ENCODE measurements at regions not wholly inside any gene's neighbourhood (a gene's known extent, or its start where the extent isn't known, plus 50 kb on each side); places are given as distances from the start of the nearest gene placed in this dataset.
"Not testable (repeated sequence)": the region's sequence is repeated elsewhere in the genome, so short reads cannot be mapped to it uniquely, and the experiment has no call there.

DNA sequence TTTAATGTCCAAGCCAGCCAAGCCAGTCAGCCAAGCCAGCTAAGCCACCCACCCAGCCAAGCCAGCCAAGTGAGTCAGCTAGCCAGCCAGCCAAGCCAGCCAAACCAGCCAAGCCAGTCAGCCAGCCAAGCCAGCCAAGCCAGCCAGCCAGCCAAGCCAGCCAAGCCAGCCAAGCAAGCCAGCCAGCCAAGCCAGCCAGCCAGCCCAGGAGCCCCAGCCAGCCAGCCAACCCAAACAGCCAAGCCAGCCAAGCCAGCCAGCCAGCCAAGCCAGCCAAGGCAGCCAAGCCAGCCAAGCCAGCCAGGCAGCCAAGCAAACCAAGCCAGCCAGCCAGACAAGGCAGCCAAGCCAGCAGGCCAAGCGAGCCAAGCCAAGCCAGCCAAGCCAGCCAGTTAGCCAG, 352.1 kb upstream of the PLGLB2 start:
- WGBS, 2 donors (ENCODE audit: low coverage in 1 of 2): no CpG with 5 or more reads among the region's 1 CpG
- H3K9me3 ChIP-seq; intact Hi-C loops (cut with DNase I; ENCODE audit: low total_unique reads); H3K27ac ChIP-seq; H3K4me3 ChIP-seq; in situ Hi-C loops (cut with MboI; ENCODE audit: low pct_ligation_motif_present in 1 of 4, low pct_unique_long_range_greater_than_20kb in 1 of 4, low sequenced_read_pairs in 3 of 4); DNase-seq; H3K36me3 ChIP-seq; H3K4me1 ChIP-seq; H3K27me3 ChIP-seq: not testable (repeated sequence)

DNA sequence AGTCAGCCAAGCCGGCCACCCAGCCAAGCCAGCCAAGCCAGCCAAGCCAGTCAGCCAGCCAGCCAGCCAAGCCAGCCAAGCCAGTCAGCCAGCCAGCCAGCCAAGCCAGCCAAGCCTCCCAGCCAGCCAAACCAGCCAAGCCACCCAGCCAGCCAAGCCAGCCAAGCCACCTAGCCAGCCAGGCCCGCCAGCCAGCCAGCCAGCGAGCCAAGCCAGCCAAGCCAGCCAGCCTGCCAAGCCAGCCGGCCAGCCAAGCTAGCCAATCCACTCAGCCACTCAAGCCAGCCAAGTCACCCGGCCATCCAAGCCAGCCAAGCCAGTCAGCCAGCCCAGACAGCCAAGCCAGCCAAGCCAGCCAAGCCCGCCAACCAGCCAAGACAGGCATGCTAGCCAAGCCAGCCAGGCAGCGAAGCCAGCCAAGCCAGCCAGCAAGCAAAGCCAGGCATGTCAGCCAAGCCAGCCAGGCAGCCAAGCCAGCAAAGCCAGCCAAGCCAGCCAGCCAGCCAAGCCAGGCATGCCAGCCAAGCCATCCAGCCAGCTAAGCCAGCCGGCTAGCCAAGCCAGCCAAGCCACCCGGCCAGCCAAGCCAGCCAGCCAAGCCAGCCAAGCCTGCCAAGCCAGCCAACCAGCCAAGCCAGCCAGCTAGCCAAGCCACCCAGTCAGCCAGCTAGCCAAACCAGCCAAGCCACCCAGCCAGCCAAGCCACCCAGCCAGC, 351.2 kb upstream of the PLGLB2 start:
- in situ Hi-C loops (cut with MboI; ENCODE audit: low pct_ligation_motif_present in 1 of 4, low pct_unique_long_range_greater_than_20kb in 1 of 4, low sequenced_read_pairs in 3 of 4): not testable (repeated sequence)
- WGBS, 2 donors (ENCODE audit: low coverage in 1 of 2): 87% methylated on average over 7 of the region's 9 CpGs; no CpG with 5 or more reads in 1 of the 2 donors

GRCh38 chr2:87397276-87398065, 350.4 kb upstream of the PLGLB2 start:
- H3K4me3 ChIP-seq; H3K36me3 ChIP-seq; H3K27me3 ChIP-seq; DNase-seq; in situ Hi-C loops (cut with MboI; ENCODE audit: low pct_ligation_motif_present in 1 of 4, low pct_unique_long_range_greater_than_20kb in 1 of 4, low sequenced_read_pairs in 3 of 4); H3K9me3 ChIP-seq; intact Hi-C loops (cut with DNase I; ENCODE audit: low total_unique reads); H3K4me1 ChIP-seq; H3K27ac ChIP-seq: not testable (repeated sequence)
- no CpG with 5 or more reads among the region's 9 CpGs for WGBS, 2 donors (ENCODE audit: low coverage in 1 of 2)

More for the DNA sequence above, 351.2 kb upstream of the PLGLB2 start:
- H3K36me3 ChIP-seq; H3K9me3 ChIP-seq; H3K4me3 ChIP-seq; H3K27me3 ChIP-seq; intact Hi-C loops (cut with DNase I; ENCODE audit: low total_unique reads); H3K27ac ChIP-seq; DNase-seq; H3K4me1 ChIP-seq: not testable (repeated sequence)

DNA sequence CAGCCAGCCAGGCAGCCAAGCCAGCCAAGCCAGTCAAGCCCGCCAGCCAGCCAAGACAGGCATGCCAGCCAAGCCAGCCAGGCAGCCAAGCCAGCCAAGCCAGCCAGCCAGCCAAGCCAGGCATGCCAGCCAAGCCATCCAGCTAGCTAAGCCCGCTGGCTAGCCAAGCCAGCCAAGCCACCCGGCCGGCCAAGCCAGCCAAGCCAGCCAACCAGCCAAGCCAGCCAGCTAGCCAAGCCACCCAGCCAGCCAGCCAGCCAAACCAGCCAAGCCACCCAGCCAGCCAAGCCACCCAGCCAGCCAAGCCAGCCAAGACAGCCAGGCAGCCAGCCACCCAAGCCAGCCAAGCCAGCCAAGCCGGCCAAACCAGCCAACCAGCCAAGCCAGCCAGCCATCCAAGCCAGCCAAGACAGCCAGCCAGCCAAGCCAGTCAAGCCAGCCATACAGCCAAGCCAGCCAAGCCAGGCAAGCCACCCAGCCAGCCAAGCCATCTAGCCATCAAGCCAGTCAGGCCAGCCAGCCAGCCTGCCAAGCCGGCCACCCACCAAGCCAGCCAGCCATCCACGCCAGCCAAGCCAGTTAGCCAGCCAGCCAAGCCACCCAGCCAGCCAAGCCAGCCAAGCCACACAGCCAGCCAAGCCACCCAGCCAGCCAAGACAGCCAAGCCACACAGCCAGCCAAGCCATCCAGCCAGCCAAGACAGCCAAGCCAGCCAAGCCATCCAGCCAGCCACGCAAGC, 349.2 kb upstream of the PLGLB2 start:
- DNase-seq; intact Hi-C loops (cut with DNase I; ENCODE audit: low total_unique reads); H3K36me3 ChIP-seq; in situ Hi-C loops (cut with MboI; ENCODE audit: low pct_ligation_motif_present in 1 of 4, low pct_unique_long_range_greater_than_20kb in 1 of 4, low sequenced_read_pairs in 3 of 4); H3K27ac ChIP-seq; H3K9me3 ChIP-seq; H3K27me3 ChIP-seq; H3K4me1 ChIP-seq; H3K4me3 ChIP-seq: not testable (repeated sequence)
- 93% methylated on average over 6 of the region's 8 CpGs; no CpG with 5 or more reads in 1 of the 2 donors for WGBS, 2 donors (ENCODE audit: low coverage in 1 of 2)

DNA sequence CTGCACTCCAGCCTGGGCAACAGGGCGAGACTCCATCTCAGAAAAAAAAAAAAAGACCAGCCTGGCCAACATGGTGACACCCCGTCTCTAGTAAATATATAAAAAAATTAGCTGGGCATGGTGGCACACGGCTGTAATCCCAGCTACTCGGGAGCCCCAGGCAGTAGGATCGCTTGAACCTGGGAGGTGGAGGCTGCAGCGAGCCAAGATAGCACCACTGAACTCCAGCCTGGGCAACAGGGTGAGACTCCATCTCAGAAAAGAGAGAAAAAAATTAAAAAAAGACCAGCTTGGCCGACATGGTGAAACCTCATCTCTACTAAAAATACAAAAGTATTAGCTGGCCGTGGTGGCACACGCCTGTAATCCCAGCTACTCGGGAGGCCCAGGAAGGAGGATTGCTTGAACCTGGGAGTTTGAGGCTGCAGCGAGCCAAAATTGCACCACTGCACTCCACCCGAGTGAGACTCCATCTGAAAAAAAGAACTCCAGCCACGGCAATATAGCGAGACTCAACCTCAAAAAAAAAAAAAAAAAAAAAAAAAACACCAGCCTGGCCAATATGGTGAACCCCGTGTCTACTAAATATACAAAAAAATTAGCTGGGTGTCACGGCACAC, 346.1 kb upstream of the PLGLB2 start:
- Histone ChIP-seq H3K27ac (no peak overlapping the region), H3K4me1 (no peaks in the 10 kb centered on the region), H3K4me3 (no peak overlapping the region), H3K27me3 (no peaks in the 10 kb centered on the region), H3K36me3 (no peaks in the 10 kb centered on the region), H3K9me3 (no peaks in the 10 kb centered on the region)
- in situ Hi-C loops (cut with MboI; ENCODE audit: low pct_ligation_motif_present in 1 of 4, low pct_unique_long_range_greater_than_20kb in 1 of 4, low sequenced_read_pairs in 3 of 4) (no loop called here), intact Hi-C loops (cut with DNase I; ENCODE audit: low total_unique reads) (no loop called here)
- TF ChIP-seq EP300 (IDR thresholded peaks at IDR 0.05; ENCODE audit: low read depth) (no peak), POLR2AphosphoS5 (IDR thresholded peaks at IDR 0.05) (no peak), POLR2A (IDR thresholded peaks at IDR 0.05) (no peak)
- TF ChIP-seq, protein P1, sequence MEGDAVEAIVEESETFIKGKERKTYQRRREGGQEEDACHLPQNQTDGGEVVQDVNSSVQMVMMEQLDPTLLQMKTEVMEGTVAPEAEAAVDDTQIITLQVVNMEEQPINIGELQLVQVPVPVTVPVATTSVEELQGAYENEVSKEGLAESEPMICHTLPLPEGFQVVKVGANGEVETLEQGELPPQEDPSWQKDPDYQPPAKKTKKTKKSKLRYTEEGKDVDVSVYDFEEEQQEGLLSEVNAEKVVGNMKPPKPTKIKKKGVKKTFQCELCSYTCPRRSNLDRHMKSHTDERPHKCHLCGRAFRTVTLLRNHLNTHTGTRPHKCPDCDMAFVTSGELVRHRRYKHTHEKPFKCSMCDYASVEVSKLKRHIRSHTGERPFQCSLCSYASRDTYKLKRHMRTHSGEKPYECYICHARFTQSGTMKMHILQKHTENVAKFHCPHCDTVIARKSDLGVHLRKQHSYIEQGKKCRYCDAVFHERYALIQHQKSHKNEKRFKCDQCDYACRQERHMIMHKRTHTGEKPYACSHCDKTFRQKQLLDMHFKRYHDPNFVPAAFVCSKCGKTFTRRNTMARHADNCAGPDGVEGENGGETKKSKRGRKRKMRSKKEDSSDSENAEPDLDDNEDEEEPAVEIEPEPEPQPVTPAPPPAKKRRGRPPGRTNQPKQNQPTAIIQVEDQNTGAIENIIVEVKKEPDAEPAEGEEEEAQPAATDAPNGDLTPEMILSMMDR (IDR thresholded peaks at IDR 0.05): no peak
- 79 to 81% methylated on average over 16 of the region's 16 CpGs for WGBS, 2 donors (ENCODE audit: low coverage in 1 of 2)
- DNase-seq: no peak

DNA sequence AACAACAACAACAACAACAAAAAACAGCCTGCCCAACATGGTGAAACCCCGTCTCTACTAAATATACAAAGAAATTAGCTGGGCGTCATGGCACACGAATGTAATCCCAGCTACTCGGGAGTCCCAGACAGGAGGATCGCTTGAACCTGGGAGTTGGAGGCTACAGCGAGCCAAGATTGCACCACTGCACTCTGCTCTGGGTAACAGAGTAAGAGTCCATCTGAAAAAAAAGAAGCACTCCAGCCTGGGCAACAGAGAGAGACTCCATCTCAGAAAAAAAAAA, 344.1 kb upstream of the PLGLB2 start:
- H3K9me3 ChIP-seq: no peaks in the 10 kb centered on the region
- 89 to 96% methylated on average over 4 to 6 of the region's 6 CpGs for WGBS, 2 donors (ENCODE audit: low coverage in 1 of 2)
- no peak for TF ChIP-seq POLR2A (IDR thresholded peaks at IDR 0.05)
- H3K27ac ChIP-seq: no peak overlapping the region
- intact Hi-C loops (cut with DNase I; ENCODE audit: low total_unique reads) (no loop called here), in situ Hi-C loops (cut with MboI; ENCODE audit: low pct_ligation_motif_present in 1 of 4, low pct_unique_long_range_greater_than_20kb in 1 of 4, low sequenced_read_pairs in 3 of 4) (no loop called here)
- no peaks in the 10 kb centered on the region for H3K27me3 ChIP-seq
- no peaks in the 10 kb centered on the region for H3K36me3 ChIP-seq
- DNase-seq: no peak
- no peaks in the 10 kb centered on the region for H3K4me1 ChIP-seq
- no peak overlapping the region for H3K4me3 ChIP-seq

DNA sequence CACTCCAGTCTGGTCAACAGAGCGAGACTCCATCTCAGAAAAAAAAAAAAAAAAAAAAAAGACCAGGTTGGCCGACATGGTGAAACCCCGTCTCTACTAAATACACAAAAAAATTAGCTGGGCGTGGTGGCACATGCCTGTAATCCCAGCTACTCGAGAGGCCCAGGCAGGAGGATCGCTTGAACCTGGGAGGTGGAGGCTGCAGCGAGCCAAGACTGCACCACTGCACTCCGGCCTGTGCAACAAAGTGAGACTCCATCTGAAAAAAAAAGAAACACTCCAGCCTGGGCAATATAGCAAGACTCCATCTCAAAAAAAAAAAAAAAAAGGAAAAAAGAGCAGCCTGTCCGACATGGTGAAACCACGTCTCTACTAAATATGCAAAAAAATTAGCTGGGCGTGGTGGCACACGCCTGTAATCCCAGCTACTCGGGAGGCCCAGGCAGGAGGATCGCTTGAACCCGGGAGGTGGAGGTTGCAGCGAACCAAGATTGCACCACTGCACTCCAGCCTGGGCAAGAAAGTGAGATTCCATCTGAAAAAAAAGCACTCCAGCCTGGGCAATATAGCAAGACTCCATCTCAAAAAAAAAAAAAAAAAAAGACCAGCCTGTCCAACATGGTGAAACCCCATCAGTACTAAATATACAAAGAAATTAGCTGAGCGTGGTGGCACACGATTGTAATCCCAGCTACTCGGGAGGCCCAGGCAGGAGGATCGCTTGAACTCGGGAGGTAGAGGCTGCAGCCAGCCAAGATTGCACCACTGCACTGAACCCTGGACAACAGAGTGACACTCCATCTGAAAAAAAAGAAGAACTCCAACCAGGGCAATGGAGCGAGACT, 343.3 kb upstream of the PLGLB2 start:
- not testable (repeated sequence) for H3K9me3 ChIP-seq
- WGBS, 2 donors (ENCODE audit: low coverage in 1 of 2): 85 to 91% methylated on average over 9 to 22 of the region's 22 CpGs

DNA sequence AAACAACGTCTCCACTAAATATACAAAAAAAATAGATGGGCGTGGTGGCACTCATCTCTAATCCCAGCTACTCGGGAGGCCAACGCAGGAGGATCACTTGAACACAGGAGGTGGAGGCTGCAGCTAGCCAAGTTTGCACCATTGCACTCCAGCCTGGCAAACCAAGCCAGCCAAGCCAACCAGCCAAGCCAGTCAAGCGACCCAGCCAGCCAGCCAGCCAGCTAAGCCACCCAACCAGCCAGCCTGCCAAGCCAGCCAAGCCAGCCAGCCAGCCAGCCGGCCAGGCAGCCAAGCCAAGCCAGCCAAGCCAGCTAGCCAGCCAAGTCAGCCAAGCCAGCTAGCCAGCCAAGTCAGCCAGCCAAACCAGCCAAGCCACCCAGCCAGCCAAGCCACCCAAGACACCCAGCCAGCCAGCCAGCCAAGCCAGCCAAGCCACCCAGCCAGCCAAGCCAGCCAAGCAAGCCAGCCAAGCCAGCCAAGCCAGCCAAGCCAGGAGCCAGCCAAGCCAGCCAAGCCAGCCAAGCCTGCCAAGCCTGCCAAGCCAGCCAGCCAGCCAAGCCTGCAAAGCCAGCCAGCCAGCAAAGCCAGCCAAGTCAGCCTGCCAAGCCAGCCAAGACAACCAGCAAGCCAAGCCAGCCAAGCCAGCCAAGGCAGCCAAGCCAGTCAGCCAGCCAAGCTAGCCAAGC, 342.2 kb upstream of the PLGLB2 start:
- H3K4me3 ChIP-seq; H3K27ac ChIP-seq; in situ Hi-C loops (cut with MboI; ENCODE audit: low pct_ligation_motif_present in 1 of 4, low pct_unique_long_range_greater_than_20kb in 1 of 4, low sequenced_read_pairs in 3 of 4); DNase-seq; H3K36me3 ChIP-seq; H3K4me1 ChIP-seq; H3K9me3 ChIP-seq; intact Hi-C loops (cut with DNase I; ENCODE audit: low total_unique reads); H3K27me3 ChIP-seq: not testable (repeated sequence)
- 76% methylated on average over 4 of the region's 6 CpGs; no CpG with 5 or more reads in 1 of the 2 donors for whole genome bisulfite sequencing, 2 donors (ENCODE audit: low coverage in 1 of 2)

More for the DNA sequence above, 343.3 kb upstream of the PLGLB2 start:
- H3K4me3 ChIP-seq; DNase-seq; in situ Hi-C loops (cut with MboI; ENCODE audit: low pct_ligation_motif_present in 1 of 4, low pct_unique_long_range_greater_than_20kb in 1 of 4, low sequenced_read_pairs in 3 of 4); H3K27ac ChIP-seq; H3K4me1 ChIP-seq; intact Hi-C loops (cut with DNase I; ENCODE audit: low total_unique reads); H3K27me3 ChIP-seq; H3K36me3 ChIP-seq: not testable (repeated sequence)
